Activated T-helper 17 cell treated with anti-CD3 and anti-CD28 coated beads, Interleukin-2, amount 50 U/mL, for 72 hours (primary cell): ENCODE measurements at regions not wholly inside any gene's neighbourhood (a gene's known extent, or its start where the extent isn't known, plus 50 kb on each side); places are given as distances from the start of the nearest gene placed in this dataset.

Experiments used
- ATAC-seq: fragments of 150-1000 bp; cut with Tn5 transposase; replicated peaks from 2 replicates; pipeline ENCODE4 v1.10.0; 2021; ENCODE audit warnings: mild to moderate bottlenecking, moderate library complexity
- H3K27ac Mint-ChIP-seq: one replicate; pipeline ENCODE4 v1.8.0; 2022; ENCODE audit warnings: mixed read lengths
- H3K27me3 Mint-ChIP-seq: one replicate; pipeline ENCODE4 v1.8.0; 2022; ENCODE audit warnings: mixed read lengths
- H3K36me3 Mint-ChIP-seq: one replicate; pipeline ENCODE4 v1.8.0; 2022; ENCODE audit warnings: low read depth, mild to moderate bottlenecking, mixed read lengths
- H3K4me1 Mint-ChIP-seq: one replicate; pipeline ENCODE4 v1.8.0; 2022; ENCODE audit warnings: mixed read lengths
- H3K4me3 Mint-ChIP-seq: one replicate; pipeline ENCODE4 v1.8.0; 2022; ENCODE audit warnings: mild to moderate bottlenecking, mixed read lengths
- H3K9me3 Mint-ChIP-seq: one replicate; pipeline ENCODE4 v1.8.0; 2022; ENCODE audit warnings: mixed read lengths

DNA sequence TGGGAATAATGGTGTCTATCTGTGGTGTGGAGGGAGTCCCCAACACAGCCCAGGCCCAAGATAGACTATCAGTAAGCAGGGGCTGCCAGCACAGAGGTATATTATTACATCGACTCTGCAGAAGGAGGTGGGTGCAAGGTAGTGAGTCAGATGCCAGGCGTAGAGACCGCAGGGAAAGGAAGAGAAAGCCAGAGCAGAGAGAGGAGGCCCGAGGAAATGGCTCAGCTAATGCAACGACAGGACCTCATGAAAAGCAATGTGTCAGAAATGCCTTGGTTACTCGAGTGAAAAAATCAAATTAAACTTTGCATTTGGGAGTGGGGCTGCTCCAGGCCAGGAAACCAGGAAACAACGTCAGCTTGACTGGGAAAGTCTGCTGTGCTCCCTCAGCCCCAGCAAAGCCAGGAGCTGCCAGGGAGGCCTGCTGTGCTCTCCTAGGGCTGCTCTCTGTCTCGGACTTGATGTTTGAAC lies 173.2 kb downstream of the SUDS3 start:
- ATAC-seq = no peak
- H3K4me1 Mint-ChIP-seq = no peaks in the 10 kb centered on the region
- H3K27me3 Mint-ChIP-seq = peaks cover 9% of the 10 kb centered on the region
- H3K27ac Mint-ChIP-seq = no peak overlapping the region
- peaks cover 18% of the 10 kb centered on the region for H3K9me3 Mint-ChIP-seq
- no peak overlapping the region for H3K4me3 Mint-ChIP-seq
- no peaks in the 10 kb centered on the region for H3K36me3 Mint-ChIP-seq

DNA sequence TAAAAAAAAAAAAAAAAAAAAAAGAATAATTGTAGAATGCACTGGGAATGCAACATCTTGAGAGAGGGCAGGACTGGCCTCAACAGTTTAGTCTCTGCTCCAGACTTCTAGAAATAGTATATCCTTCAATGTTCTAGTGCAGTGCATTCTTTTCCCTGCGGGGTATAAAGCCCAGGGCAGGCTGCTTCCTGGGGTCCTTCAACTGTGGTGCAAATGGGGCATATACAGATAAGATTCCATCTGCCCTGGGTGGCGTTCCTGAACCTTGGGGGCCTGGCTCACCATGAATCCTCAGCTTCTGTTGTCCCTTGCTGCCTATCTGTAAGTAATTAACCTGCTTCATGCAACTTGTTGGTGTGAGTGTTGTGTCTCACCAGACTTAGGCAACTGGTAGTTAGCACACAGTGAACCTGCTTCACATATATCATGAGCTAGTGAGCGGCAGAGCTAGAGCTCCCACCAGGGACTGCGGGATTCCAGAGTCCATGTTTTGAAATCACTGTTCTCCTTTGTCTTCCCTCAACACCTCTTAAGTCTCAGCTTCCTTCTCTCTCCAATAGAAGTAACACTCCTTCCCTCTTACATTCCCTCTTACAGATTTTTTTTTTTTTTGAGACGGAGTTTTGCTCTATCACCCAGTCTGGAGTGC lies 177.6 kb downstream of the SUDS3 start:
- H3K27me3 Mint-ChIP-seq = peaks cover 3% of the 10 kb centered on the region
- H3K4me3 Mint-ChIP-seq = no peak overlapping the region
- H3K9me3 Mint-ChIP-seq = peaks cover 8% of the 10 kb centered on the region
- H3K27ac Mint-ChIP-seq = no peak overlapping the region
- no peaks in the 10 kb centered on the region for H3K36me3 Mint-ChIP-seq
- ATAC-seq = no peak
- H3K4me1 Mint-ChIP-seq = no peaks in the 10 kb centered on the region

GRCh38 chr12:118558941-118559340 lies 182.6 kb downstream of the SUDS3 start:
- H3K4me3 Mint-ChIP-seq = no peak overlapping the region
- no peaks in the 10 kb centered on the region for H3K9me3 Mint-ChIP-seq
- H3K27ac Mint-ChIP-seq = no peak overlapping the region
- H3K27me3 Mint-ChIP-seq = peaks cover 3% of the 10 kb centered on the region
- no peaks in the 10 kb centered on the region for H3K4me1 Mint-ChIP-seq
- ATAC-seq = no peak
- H3K36me3 Mint-ChIP-seq = no peaks in the 10 kb centered on the region

DNA sequence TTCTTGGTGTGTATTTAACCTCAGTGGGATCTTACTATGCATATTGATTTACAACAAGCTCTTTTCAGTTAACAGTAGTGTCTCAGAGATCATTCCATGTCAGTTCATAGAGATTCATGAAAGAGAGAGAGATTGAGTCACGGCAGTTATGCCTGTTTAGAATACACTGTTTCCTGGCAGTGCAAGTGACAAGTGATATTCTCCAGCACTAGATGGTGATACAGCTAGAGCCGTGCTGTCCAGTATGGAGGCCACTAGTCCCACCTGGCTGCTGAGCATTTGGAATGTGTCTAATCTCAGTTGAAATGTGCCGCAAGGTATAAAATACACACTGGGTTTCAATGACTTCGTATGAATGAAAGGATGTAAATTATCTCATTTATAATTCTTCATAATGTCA lies 184.4 kb downstream of the SUDS3 start:
- no peak overlapping the region for H3K4me3 Mint-ChIP-seq
- peaks cover 3% of the 10 kb centered on the region for H3K27me3 Mint-ChIP-seq
- no peaks in the 10 kb centered on the region for H3K4me1 Mint-ChIP-seq
- H3K36me3 Mint-ChIP-seq = no peaks in the 10 kb centered on the region
- H3K27ac Mint-ChIP-seq = no peak overlapping the region
- no peak for ATAC-seq
- H3K9me3 Mint-ChIP-seq = no peaks in the 10 kb centered on the region

DNA sequence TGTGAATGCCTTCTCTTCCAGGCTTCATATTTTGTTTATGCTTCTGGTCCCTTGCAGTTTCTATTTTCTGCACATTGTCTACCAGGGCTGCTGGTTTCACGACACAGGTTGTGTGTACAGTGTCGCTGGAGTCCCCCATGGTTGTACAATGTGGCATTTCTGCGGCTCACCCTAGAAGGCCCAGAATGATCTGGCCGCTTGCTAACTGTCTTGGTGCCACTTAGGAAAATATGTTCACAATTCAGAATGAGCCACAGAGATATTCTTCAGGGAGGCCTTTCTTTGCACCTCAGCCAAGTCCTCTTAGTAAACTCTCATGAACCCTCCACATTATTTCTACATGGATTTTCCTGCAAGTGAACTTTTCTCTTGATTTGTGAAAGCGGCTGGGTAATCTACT lies 195.4 kb downstream of the SUDS3 start:
- Mint-ChIP-seq H3K4me3 (no peak overlapping the region), H3K27ac (no peak overlapping the region), H3K36me3 (no peaks in the 10 kb centered on the region), H3K27me3 (peaks cover 4% of the 10 kb centered on the region), H3K9me3 (peaks cover 5% of the 10 kb centered on the region), H3K4me1 (no peaks in the 10 kb centered on the region)
- ATAC-seq = no peak

DNA sequence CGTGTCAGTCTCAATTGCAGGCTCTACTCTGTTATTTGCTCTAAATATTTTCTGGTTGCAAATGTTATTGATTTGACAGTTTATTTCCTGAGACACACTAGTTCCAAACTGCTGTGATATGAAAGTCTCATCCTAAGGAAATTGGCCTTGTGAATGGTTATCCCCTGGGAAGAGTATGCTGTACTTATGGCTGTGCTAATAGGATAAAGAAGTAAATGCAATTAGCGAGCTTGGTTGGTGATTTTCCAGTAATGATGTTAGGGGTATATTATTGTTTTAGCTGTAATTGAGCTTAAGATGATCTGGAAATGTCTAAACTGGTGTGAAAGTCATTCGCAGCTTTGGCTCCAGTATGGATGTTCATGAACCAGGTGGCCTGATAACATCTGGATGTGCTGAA lies 197.9 kb downstream of the SUDS3 start:
- Mint-ChIP-seq H3K9me3 (peaks cover 5% of the 10 kb centered on the region), H3K36me3 (no peaks in the 10 kb centered on the region), H3K27ac (no peak overlapping the region), H3K4me1 (no peaks in the 10 kb centered on the region), H3K4me3 (no peak overlapping the region), H3K27me3 (peaks cover 4% of the 10 kb centered on the region)
- ATAC-seq = no peak

- H3K4me3 Mint-ChIP-seq = no peak overlapping the region
- ATAC-seq = no peak
- no peaks in the 10 kb centered on the region for H3K4me1 Mint-ChIP-seq
Measured at GRCh38 chr12:118575730-118576129, 199.4 kb downstream of the SUDS3 start.

DNA sequence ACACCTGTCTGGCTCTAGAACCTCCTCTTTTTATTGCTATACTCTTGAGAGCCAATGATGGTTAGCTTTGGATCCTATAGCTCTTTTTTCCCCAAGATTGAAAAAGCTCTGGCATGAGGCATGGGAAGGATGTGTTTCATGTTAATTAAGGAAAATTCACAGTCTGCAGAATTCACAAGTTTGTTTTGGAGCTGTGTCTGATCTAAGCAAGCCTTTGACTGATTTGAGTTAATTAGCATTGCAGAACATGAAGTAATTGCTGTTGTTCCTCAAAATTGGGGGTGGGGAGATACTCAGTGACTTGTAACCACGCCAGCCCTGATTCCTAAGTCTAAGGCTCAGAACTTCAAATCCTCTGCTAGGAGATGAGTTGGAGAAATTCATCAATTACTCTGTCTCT lies 205.0 kb downstream of the SUDS3 start:
- H3K27me3 Mint-ChIP-seq = peaks cover 3% of the 10 kb centered on the region
- H3K9me3 Mint-ChIP-seq = no peaks in the 10 kb centered on the region
- H3K4me1 Mint-ChIP-seq = no peaks in the 10 kb centered on the region
- H3K36me3 Mint-ChIP-seq = no peaks in the 10 kb centered on the region
- no peak overlapping the region for H3K27ac Mint-ChIP-seq
- ATAC-seq = no peak
- H3K4me3 Mint-ChIP-seq = no peak overlapping the region

More at GRCh38 chr12:118575730-118576129, 199.4 kb downstream of the SUDS3 start:
- Mint-ChIP-seq H3K9me3 (peaks cover 5% of the 10 kb centered on the region), H3K27ac (no peak overlapping the region), H3K27me3 (no peaks in the 10 kb centered on the region), H3K36me3 (no peaks in the 10 kb centered on the region)

- no peak for ATAC-seq
- Mint-ChIP-seq H3K4me1 (no peaks in the 10 kb centered on the region), H3K36me3 (no peaks in the 10 kb centered on the region), H3K4me3 (no peak overlapping the region), H3K27me3 (peaks cover 3% of the 10 kb centered on the region), H3K27ac (no peak overlapping the region), H3K9me3 (no peaks in the 10 kb centered on the region)
Measured at GRCh38 chr12:118582863-118583262, 206.5 kb downstream of the SUDS3 start.

DNA sequence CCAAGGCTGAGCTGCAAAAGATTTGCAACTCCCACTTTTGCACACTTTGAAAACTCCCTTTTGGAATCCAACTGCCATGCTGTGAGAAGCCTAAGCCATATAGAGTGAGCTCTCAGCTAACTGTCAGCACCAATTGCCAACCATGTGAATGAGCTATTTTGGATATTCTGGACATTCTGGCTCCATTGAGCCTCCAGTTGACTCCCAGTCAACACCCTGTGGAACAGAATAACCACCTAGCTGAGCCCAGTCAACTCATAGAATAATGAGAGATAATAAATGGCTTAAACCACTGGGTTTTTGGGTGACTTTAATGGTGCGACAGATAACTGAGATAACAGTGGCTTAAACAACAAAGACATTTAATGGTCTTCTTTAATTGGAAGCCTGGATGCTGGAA lies 210.1 kb downstream of the SUDS3 start:
- H3K27ac Mint-ChIP-seq = no peak overlapping the region
- no peaks in the 10 kb centered on the region for H3K9me3 Mint-ChIP-seq
- no peak overlapping the region for H3K4me3 Mint-ChIP-seq
- no peaks in the 10 kb centered on the region for H3K4me1 Mint-ChIP-seq
- H3K36me3 Mint-ChIP-seq = no peaks in the 10 kb centered on the region
- no peak for ATAC-seq
- peaks cover 9% of the 10 kb centered on the region for H3K27me3 Mint-ChIP-seq

DNA sequence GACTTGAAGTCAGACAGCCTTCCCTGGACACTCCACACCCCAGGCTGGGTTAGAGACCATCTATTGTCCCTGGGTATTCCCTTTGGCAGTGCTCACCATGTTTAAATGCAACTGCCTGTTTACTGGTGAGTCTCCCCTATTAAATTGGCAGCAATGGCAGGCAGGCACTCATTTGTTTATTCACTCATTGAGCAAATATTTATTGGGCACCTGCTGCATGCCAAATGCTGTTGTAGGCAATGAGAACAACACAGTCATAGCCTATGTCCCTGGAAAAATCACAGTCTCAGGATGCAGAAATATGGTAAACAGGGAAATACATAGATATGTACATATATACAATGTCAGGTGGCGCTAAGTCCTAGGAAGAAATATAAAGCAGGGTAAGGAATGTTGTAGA lies 212.8 kb downstream of the SUDS3 start:
- Mint-ChIP-seq H3K4me1 (no peaks in the 10 kb centered on the region), H3K4me3 (no peak overlapping the region), H3K36me3 (no peaks in the 10 kb centered on the region), H3K27me3 (peaks cover 9% of the 10 kb centered on the region), H3K27ac (no peak overlapping the region), H3K9me3 (no peaks in the 10 kb centered on the region)
- ATAC-seq = no peak

DNA sequence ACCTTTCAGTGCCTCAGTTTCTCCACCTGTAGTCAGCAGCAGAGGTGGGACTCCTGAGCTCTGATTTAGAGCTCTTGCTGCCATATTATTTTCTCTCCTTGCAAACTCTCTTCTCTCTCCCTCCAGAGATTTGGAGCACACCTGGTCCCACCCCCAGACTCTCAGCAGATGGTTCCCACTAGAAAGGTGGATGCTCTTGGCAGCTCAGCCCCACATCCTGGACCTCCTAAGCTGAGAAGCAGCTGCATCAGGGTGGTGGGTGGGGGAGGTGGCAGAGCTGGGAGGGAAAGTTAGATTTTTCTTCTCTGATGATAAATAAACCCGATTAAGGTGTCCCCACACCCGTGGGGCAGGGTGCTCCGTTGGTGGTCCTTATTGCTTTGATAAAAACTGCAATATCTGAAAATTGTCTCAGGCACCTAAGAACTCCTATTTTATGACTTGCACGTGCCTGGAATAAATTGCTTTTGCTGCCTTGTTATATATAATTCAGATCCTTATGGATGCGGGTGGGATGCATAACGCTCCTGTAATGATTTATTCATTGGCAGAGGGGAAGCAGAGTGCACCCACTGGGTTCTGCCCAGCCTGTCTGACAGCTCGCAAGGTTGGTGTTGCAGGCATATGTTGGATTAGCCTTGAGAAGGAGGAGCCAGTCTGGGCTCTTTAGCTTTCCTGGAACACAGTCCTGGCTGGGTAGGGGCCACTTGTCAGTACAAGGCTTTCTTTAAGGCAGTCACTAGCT lies 214.2 kb downstream of the SUDS3 start:
- H3K4me1 Mint-ChIP-seq = no peaks in the 10 kb centered on the region
- peaks cover 6% of the 10 kb centered on the region for H3K27me3 Mint-ChIP-seq
- H3K27ac Mint-ChIP-seq = no peak overlapping the region
- no peaks in the 10 kb centered on the region for H3K36me3 Mint-ChIP-seq
- no peak overlapping the region for H3K4me3 Mint-ChIP-seq
- ATAC-seq = no peak
- H3K9me3 Mint-ChIP-seq = no peaks in the 10 kb centered on the region

DNA sequence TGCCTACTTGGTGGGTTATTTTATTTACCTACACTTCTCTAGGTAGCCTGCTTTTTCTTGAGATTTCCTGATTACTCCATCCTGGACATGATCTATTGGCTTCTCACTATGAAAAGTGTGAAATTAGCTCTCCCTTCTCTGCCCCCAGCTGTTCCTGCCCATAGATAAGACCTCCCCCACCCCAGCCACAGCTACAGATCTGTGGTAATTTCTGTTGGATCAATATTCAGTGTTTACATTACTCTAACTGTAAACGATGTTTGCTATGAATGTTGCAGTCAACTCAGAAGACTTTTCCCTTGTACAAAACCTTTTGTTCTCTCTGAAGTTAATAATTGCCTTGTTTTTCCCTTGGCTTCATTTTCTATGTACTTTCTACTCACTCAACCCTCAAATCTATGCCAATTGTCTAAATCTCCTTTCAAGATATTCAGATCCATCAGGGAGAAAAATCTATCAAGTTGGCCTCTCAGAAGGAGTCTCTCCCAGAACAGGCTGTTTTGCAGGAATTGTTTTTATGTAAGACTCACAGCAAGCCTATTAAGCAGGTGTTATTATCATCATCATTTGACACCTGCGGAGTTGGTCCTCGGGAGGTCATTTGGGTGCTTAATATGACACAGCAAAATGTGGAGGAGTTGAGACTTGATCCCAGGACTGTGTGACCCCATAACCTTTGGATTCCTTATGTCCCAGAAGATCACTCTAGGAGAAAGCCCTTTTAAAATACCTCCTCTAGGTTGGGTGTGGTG lies 227.4 kb downstream of the SUDS3 start:
- Mint-ChIP-seq H3K9me3 (peaks cover 5% of the 10 kb centered on the region), H3K36me3 (no peaks in the 10 kb centered on the region), H3K27me3 (peaks cover 13% of the 10 kb centered on the region), H3K27ac (no peak overlapping the region), H3K4me1 (no peaks in the 10 kb centered on the region), H3K4me3 (no peak overlapping the region)
- no peak for ATAC-seq

GRCh38 chr12:118606690-118607089 lies 230.3 kb downstream of the SUDS3 start:
- no peaks in the 10 kb centered on the region for H3K36me3 Mint-ChIP-seq
- no peak overlapping the region for H3K27ac Mint-ChIP-seq
- no peaks in the 10 kb centered on the region for H3K9me3 Mint-ChIP-seq
- H3K4me1 Mint-ChIP-seq = no peaks in the 10 kb centered on the region
- H3K27me3 Mint-ChIP-seq = peaks cover 22% of the 10 kb centered on the region
- H3K4me3 Mint-ChIP-seq = no peak overlapping the region
- no peak for ATAC-seq

GRCh38 chr12:118607831-118608230 lies 231.5 kb downstream of the SUDS3 start:
- ATAC-seq = no peak
- Mint-ChIP-seq H3K4me3 (no peak overlapping the region), H3K9me3 (no peaks in the 10 kb centered on the region)

More at GRCh38 chr12:118607831-118608230, 231.5 kb downstream of the SUDS3 start:
- H3K4me1 Mint-ChIP-seq = no peaks in the 10 kb centered on the region
- H3K27me3 Mint-ChIP-seq = peaks cover 22% of the 10 kb centered on the region
- H3K36me3 Mint-ChIP-seq = no peaks in the 10 kb centered on the region
- H3K27ac Mint-ChIP-seq = no peak overlapping the region
